Activated CD4-positive, alpha-beta memory T cell treated with anti-CD3 and anti-CD28 coated beads, Interleukin-2, amount 10 ng/mL, durations not matched to agents 7 days and 5 days (primary cell): ENCODE measurements at regions not wholly inside any gene's neighbourhood (a gene's known extent, or its start where the extent isn't known, plus 50 kb on each side); places are given as distances from the start of the nearest gene placed in this dataset.

Experiments used
- CTCF ChIA-PET: fragments of 350-600 bp; sonication (Branson Sonifier 250); formaldehyde crosslinking; loops from one replicate; lab custom pipeline; 2021; ENCODE audit warnings: antibody characterized with exemption, inconsistent platforms; lab: Charles Lee
- POLR2A ChIA-PET: fragments of 350-600 bp; sonication (Branson Sonifier 250); formaldehyde crosslinking; loops from one replicate; lab custom pipeline; 2021; ENCODE audit warnings: antibody characterized with exemption; lab: Charles Lee
- DNase-seq: peaks from one replicate; pipeline ENCODE4 v3.0.0-alpha.2; 2020
- H3K27ac Mint-ChIP-seq: one replicate; pipeline ENCODE4 v1.8.0; 2021; ENCODE audit warnings: mild to moderate bottlenecking, mixed read lengths
- H3K27me3 Mint-ChIP-seq: one replicate; pipeline ENCODE4 v1.8.0; 2021; ENCODE audit warnings: mixed read lengths
- H3K36me3 Mint-ChIP-seq: one replicate; pipeline ENCODE4 v1.8.0; 2021; ENCODE audit warnings: low read depth, mixed read lengths
- H3K4me1 Mint-ChIP-seq: one replicate; pipeline ENCODE4 v1.8.0; 2021; ENCODE audit warnings: mixed read lengths
- H3K4me3 Mint-ChIP-seq: one replicate; pipeline ENCODE4 v1.8.0; 2021; ENCODE audit warnings: mild to moderate bottlenecking, mixed read lengths
- H3K9me3 Mint-ChIP-seq: one replicate; pipeline ENCODE4 v1.8.0; 2021; ENCODE audit warnings: mixed read lengths

DNA sequence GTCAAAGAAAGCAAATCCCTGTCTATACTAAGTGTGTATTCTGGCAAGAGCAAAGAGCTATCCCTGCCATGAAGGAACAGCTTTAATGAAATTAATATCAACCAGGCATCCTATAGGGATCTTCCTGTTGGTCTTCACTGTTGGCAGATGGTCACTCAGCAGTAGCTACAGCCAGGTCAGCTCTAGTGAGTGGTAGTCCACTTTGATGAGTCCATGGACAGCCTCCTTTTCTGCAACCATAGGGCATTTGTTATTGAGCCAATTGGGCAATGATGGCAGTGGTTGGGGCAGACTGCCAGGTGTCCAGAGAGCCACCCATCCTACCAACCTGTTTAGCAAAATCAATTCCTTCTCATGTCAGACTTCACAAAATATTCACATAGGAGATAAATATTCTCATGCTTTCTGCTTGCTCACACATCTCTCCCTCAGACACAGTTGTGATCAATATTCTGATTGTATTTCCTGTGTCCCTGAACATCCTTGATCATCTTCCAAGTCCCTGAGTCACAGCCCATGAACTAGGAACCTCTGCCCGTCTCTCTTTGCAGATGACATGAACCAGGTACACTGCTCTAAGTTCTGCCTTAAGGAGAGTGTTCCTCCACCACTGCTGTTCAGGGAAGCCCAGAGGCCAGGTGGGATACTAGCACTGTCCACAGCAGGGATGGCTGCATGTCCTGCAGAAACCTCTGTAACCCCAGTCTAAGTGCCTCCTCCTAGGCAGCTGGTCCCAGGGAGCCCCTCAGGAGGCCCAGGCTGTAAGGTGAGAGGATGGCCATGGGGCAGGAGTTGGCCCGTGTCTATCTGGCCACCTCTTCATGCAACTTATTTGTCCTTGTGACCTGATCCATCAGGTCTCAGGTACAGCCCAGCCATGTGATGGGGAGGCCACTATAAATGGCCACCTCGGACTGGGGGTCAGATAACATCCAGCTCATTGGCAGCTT lies 74.2 kb upstream of the IGLL5 start:
- peaks cover 3% of the 10 kb centered on the region for H3K36me3 Mint-ChIP-seq
- H3K4me1 Mint-ChIP-seq, result peaks cover 37% of the 10 kb centered on the region
- H3K27me3 Mint-ChIP-seq, result peaks cover 13% of the 10 kb centered on the region
- no peak overlapping the region for H3K27ac Mint-ChIP-seq
- ChIA-PET POLR2A (interaction anchor here (1.0 to 1.2 kb wide), 2 partner anchors 64 to 71 kb away, joined by 3 read pairs; no protein-coding TSS in a partner anchor), CTCF (interaction anchor here (1.1 to 9.1 kb wide), 3 partner anchors 36 to 69 kb away, joined by 5 to 235 read pairs (median 127); no protein-coding TSS in a partner anchor)
- H3K4me3 Mint-ChIP-seq, result no peak overlapping the region
- no peak for DNase-seq
- no peaks in the 10 kb centered on the region for H3K9me3 Mint-ChIP-seq

DNA sequence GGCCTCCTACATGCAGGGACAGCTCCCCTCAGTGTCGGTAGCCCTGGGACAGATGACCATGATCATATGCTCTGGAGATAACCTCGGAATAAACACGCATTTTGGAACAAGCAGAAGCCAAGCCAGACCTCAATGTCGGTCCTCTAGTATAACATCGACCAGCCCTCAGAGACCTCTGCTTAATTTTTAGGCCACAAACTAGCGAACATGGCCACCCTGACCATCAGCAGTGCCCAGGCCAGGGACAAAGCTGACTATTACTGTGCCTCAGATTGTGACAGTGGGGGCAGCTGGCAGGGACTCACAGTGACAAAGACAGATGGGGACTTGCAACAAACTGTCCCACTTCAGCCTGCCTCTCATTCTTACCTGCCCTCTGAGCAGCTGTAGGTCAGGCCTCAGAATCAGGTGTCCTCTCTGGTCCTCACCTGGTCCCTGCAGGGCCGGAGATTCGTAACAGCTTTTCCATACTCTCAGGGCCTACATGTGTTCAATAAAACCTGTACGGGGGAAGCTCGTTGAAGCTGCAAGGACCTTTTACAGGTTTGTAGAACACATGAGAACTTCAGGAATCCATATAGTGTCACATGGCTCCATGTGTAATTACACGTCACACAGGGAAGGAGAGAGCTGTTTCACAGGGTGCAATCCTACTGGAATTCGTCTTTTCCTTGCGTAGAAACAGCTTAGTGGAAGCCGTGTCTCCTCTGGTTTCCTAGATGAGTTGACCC lies 72.8 kb upstream of the IGLL5 start:
- ChIA-PET CTCF (interaction anchor here (1.0 to 9.1 kb wide), 6 partner anchors 12 to 70 kb away, joined by 4 to 127 read pairs (median 8); no protein-coding TSS in a partner anchor), POLR2A (interaction anchor here (1.1 kb wide), 1 partner anchor 114 kb away, joined by 3 read pairs; no protein-coding TSS in a partner anchor)
- Mint-ChIP-seq H3K27me3 (peaks cover under 1% of the 10 kb centered on the region), H3K4me3 (no peak overlapping the region), H3K27ac (no peak overlapping the region), H3K4me1 (peaks cover 51% of the 10 kb centered on the region), H3K9me3 (no peaks in the 10 kb centered on the region), H3K36me3 (peaks cover 3% of the 10 kb centered on the region)
- DNase-seq, result no peak

DNA sequence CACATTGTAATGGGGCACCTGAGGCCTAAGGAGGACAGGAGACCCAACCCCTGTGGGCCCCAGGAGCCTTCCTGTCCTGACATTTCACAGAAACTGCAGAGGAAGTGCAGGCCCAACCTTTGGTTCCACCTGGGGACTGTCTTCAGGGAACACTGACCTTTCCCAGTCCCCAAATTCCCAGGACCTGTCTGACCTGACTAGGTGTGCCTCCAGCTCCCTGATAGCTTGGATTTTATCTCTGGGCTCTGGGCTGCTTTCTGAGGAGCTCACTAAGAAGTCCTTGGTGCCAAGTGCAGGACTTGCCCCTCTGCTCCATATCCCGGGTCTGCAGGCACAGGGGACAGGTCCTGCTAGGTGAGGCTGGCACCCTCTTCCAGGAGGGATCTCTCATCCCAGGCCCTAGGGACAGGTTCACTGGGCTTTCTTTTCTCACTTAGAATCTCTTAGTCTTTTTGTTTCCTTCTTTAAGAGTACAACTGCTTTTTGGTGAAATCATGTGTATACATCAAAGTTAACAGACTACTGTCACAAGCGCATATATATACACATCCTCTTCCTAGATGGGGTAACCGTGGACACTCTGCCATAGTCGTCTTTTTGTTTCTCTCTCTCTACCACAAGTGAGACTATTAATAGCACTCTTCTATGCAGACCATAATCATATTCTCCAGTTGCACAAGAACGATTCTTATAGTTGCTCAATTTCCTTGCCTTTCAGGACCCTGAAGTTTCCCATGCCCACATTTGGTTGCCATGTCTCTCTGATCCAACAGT lies 72.0 kb upstream of the IGLL5 start:
- no peak for DNase-seq
- H3K27me3 Mint-ChIP-seq, result no peaks in the 10 kb centered on the region
- CTCF ChIA-PET, result interaction anchor here (1.0 to 4.4 kb wide), 7 partner anchors 12 to 69 kb away, joined by 3 to 14 read pairs (median 4); no protein-coding TSS in a partner anchor
- peaks cover 3% of the 10 kb centered on the region for H3K36me3 Mint-ChIP-seq
- peak overlapping the region; percentile 47 for H3K27ac Mint-ChIP-seq
- POLR2A ChIA-PET, result interaction anchor here (1.1 kb wide), 1 partner anchor 113 kb away, joined by 3 read pairs; no protein-coding TSS in a partner anchor
- no peaks in the 10 kb centered on the region for H3K9me3 Mint-ChIP-seq
- no peak overlapping the region for H3K4me3 Mint-ChIP-seq
- H3K4me1 Mint-ChIP-seq, result peaks cover 56% of the 10 kb centered on the region

DNA sequence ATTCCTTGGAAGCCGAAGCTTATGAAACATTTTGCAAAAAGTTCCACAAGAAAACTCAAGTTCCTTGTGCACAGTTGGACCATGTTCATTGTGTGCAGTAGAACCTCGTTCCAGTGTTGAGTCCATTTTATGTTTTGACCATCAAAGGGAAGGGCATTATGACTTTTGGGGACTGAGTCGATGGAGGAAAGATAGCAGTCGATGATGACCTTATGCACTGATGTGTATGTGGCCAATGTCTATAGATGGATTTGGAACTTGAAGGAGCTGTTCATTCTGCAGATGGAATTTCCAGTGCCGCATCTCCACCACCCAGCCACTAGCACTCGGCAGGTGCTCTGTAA lies 71.5 kb upstream of the IGLL5 start:
- CTCF ChIA-PET, result interaction anchor here (1.1 to 4.4 kb wide), 6 partner anchors 11 to 68 kb away, joined by 3 to 14 read pairs (median 5); no protein-coding TSS in a partner anchor
- no peak overlapping the region for H3K4me3 Mint-ChIP-seq
- H3K9me3 Mint-ChIP-seq, result no peaks in the 10 kb centered on the region
- peaks cover 3% of the 10 kb centered on the region for H3K36me3 Mint-ChIP-seq
- H3K4me1 Mint-ChIP-seq, result peaks cover 59% of the 10 kb centered on the region
- H3K27ac Mint-ChIP-seq, result no peak overlapping the region
- no peak for DNase-seq
- POLR2A ChIA-PET, result no interaction called here
- no peaks in the 10 kb centered on the region for H3K27me3 Mint-ChIP-seq

DNA sequence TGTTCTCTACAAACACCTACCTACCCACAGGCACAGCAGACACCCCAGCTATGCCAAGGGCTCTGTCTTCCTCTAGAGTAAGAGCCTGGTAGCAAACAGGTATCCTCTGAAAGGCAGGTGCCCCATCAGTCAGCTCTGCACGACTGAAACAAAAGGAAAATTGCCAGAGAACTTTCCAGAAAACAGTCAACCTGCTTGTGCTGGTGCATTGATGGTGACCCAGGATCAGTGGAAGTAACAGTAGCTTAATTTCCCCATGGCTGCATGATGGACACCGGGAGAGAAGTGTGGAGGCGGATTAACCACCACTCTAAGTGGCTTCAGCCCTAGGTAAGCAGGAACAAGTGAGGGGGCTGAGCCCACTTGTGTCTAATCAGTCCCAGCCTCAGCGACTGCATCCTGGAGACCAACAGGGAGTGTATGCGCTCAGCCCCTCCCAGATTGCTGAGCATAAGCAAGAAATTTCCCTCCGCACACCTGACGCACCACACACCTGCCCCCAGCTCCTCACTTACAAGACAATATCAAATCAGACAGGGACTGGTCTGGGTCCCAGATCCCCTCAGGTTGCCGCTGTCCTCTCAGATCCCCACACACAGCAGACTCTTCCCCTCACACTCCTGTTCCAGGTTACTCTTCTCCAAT lies 70.7 kb upstream of the IGLL5 start:
- ChIA-PET CTCF (interaction anchor here (1.6 to 4.4 kb wide), 5 partner anchors 32 to 67 kb away, joined by 3 to 14 read pairs (median 8); no protein-coding TSS in a partner anchor), POLR2A (no interaction called here)
- H3K4me3 Mint-ChIP-seq, result no peak overlapping the region
- H3K4me1 Mint-ChIP-seq, result peaks cover 66% of the 10 kb centered on the region
- no peaks in the 10 kb centered on the region for H3K27me3 Mint-ChIP-seq
- DNase-seq, result no peak
- H3K36me3 Mint-ChIP-seq, result peaks cover 5% of the 10 kb centered on the region
- H3K9me3 Mint-ChIP-seq, result no peaks in the 10 kb centered on the region
- H3K27ac Mint-ChIP-seq, result peak overlapping the region; percentile 40

DNA sequence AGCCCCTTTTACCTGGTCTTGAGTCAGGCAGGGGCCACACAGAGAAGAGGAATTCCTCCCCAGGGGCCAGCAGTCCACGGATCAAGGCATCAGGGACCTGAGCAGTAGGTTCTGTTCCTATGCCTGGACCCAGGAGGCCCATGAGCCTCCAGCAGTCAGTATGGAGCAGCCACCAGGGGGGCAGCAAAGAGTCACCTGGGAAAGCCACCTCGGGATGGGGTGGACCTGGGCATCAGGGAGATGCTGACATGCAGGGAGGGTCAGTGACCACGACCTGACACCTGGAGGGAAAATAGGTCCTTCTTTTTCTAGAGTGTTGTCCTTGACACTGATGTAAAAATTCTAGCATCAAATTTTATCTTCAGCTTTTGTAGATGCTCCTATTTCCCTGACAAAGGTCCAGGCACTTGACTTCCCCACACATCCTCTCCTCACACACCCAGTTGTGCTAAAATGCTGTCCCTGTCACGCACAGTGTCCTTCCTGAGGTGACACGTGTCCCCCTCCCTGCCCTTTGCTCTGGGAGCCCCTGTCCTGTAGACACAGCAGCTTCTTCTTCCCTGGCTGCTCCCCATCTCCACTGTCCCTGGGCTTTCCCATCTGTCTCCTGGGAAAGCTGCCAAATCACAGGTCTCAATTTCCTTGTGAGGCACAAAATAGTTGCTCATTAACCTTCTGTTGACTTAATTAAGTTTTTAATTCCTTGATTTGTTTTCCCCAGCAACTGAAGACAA lies 70.0 kb upstream of the IGLL5 start:
- H3K36me3 Mint-ChIP-seq, result peaks cover 5% of the 10 kb centered on the region
- ChIA-PET CTCF (interaction anchor here (1.4 to 4.4 kb wide), 7 partner anchors 7 to 67 kb away, joined by 3 to 31 read pairs (median 8); no protein-coding TSS in a partner anchor), POLR2A (interaction anchor here (1.5 to 2.8 kb wide), 3 partner anchors 8 to 28 kb away, joined by 4 to 19 read pairs (median 11); no protein-coding TSS in a partner anchor)
- H3K4me3 Mint-ChIP-seq, result no peak overlapping the region
- H3K27ac Mint-ChIP-seq, result peak overlapping the region; percentile 96
- no peaks in the 10 kb centered on the region for H3K9me3 Mint-ChIP-seq
- H3K27me3 Mint-ChIP-seq, result no peaks in the 10 kb centered on the region
- peaks cover 74% of the 10 kb centered on the region for H3K4me1 Mint-ChIP-seq
- DNase-seq, result no peak

DNA sequence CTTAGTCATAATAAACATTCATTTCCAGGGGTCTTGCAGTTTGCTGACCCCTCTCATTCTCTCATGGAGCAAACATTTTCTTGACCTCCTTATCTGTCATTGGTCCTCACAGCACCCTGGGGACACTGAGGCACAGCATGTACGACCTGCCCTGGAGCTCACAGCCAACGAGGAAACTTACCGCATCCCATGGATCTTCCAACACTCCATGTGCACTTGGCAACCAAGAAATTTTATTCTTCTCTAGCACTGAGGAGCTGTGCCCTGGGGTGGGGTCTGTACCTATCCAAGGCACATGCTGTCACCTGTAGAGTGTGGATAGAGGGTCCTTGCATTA lies 69.4 kb upstream of the IGLL5 start:
- no peak for DNase-seq
- ChIA-PET POLR2A (interaction anchor here (1.2 to 2.8 kb wide), 8 partner anchors 8 to 112 kb away, joined by 3 to 19 read pairs (median 8); no protein-coding TSS in a partner anchor), CTCF (interaction anchor here (0.9 to 4.4 kb wide), 8 partner anchors 8 to 66 kb away, joined by 3 to 31 read pairs (median 8); no protein-coding TSS in a partner anchor)
- Mint-ChIP-seq H3K36me3 (peaks cover 5% of the 10 kb centered on the region), H3K4me3 (no peak overlapping the region), H3K27ac (peak overlapping the region; percentile 96), H3K4me1 (peaks cover 79% of the 10 kb centered on the region), H3K9me3 (no peaks in the 10 kb centered on the region), H3K27me3 (no peaks in the 10 kb centered on the region)

DNA sequence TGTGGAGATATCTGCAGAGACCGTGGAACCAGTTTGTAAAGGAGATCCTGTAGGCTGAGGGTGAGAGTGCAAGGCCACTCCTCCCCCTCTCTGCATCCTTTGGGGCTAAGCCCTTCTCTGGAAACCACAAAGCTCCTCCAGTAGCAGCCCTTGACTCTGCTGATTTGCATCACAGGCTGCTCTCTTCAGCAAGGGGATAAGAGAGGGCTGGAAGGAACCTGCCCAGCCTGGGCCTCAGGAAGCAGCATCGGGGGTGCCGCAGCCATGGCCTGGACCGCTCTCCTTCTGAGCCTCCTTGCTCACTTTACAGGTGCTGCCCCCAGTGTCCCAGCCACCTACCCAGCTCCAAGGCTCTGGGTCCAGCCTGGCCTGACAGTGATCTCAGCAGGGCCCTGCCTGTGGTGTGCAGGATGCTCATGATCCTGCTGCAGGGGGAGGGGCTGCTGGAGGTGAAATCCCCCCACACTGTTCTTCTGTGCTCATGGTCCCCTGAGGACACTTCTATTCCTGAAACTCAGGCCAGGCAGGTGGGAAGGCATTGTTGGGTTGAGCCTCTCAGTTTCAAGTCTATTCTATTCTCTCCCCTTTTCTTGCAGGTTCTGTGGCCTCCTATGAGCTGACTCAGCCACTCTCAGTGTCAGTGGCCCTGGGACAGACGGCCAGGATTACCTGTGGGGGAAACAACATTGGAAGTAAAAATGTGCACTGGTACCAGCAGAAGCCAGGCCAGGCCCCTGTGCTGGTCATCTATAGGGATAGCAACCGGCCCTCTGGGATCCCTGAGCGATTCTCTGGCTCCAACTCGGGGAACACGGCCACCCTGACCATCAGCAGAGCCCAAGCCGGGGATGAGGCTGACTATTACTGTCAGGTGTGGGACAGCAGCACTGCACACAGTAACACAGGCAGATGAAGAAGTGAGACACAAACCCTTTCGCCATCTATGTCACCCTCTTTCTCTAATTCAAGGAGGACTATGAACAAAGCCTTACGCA lies 68.5 kb upstream of the IGLL5 start:
- no peaks in the 10 kb centered on the region for H3K27me3 Mint-ChIP-seq
- ChIA-PET POLR2A (interaction anchor here (0.8 to 2.8 kb wide), 11 partner anchors 7 to 111 kb away, joined by 3 to 19 read pairs (median 6); no protein-coding TSS in a partner anchor), CTCF (interaction anchor here (0.8 to 4.4 kb wide), 14 partner anchors 9 to 65 kb away, joined by 3 to 31 read pairs (median 4); no protein-coding TSS in a partner anchor)
- H3K36me3 Mint-ChIP-seq, result peaks cover 5% of the 10 kb centered on the region
- peaks cover 87% of the 10 kb centered on the region for H3K4me1 Mint-ChIP-seq
- H3K9me3 Mint-ChIP-seq, result no peaks in the 10 kb centered on the region
- H3K4me3 Mint-ChIP-seq, result peak overlapping the region; percentile 72
- DNase-seq, result peak; percentile 76
- H3K27ac Mint-ChIP-seq, result peak overlapping the region; percentile 96

DNA sequence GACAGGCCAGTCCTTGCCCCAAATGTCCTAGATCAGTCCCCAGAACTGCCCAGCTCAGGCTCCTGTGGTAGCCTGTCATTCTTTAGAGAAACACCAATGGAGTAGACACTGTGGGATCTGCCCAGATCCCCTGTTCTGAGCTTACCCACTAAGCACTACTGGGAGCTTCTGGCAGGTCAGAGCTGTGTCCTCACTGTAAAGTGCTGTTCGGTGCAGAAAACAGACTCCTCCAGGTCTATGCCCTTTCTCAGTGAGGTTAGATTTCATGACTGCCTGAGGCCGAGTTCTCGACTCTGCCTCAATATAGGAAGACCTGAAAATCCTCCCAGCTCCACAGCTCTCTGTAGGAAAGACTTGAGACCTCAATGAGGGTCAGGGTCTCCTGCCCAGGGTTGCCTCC lies 67.5 kb upstream of the IGLL5 start:
- peak overlapping the region; percentile 96 for H3K27ac Mint-ChIP-seq
- ChIA-PET POLR2A (interaction anchor here (0.6 to 2.8 kb wide), 8 partner anchors 8 to 64 kb away, joined by 3 to 19 read pairs (median 6); no protein-coding TSS in a partner anchor), CTCF (interaction anchor here (1.0 to 3.2 kb wide), 9 partner anchors 10 to 108 kb away, joined by 3 to 31 read pairs (median 3); no protein-coding TSS in a partner anchor)
- peak overlapping the region; percentile 72 for H3K4me3 Mint-ChIP-seq
- peaks cover 91% of the 10 kb centered on the region for H3K4me1 Mint-ChIP-seq
- peaks cover 5% of the 10 kb centered on the region for H3K36me3 Mint-ChIP-seq
- H3K9me3 Mint-ChIP-seq, result no peaks in the 10 kb centered on the region
- H3K27me3 Mint-ChIP-seq, result no peaks in the 10 kb centered on the region
- DNase-seq, result no peak

DNA sequence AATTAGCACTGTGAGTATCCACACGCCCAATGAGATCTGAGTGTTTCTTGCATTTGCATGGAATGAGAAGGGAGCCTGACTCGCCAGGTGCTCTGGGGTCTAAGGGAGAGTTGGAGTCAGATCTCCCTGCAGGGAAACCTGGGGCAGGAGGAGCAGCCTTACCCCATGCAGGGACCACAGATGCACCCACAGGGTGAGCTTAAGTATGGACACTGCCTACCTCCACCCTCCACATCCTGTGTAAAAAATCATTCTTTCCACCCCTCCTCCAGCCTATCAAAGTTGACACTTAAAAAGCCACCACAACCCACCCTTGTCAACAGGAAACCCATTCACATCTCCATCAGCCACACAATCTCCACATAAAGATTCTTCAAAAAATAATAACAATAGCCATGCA lies 67.0 kb upstream of the IGLL5 start:
- peak overlapping the region; percentile 96 for H3K27ac Mint-ChIP-seq
- peak; percentile 76 for DNase-seq
- no peaks in the 10 kb centered on the region for H3K9me3 Mint-ChIP-seq
- POLR2A ChIA-PET, result interaction anchor here (0.6 to 2.6 kb wide), 5 partner anchors 10 to 63 kb away, joined by 3 to 12 read pairs (median 6); no protein-coding TSS in a partner anchor
- CTCF ChIA-PET, result interaction anchor here (1.0 to 3.2 kb wide), 9 partner anchors 10 to 108 kb away, joined by 3 to 31 read pairs (median 3); no protein-coding TSS in a partner anchor
- H3K36me3 Mint-ChIP-seq, result peaks cover 4% of the 10 kb centered on the region
- peak overlapping the region; percentile 72 for H3K4me3 Mint-ChIP-seq
- H3K27me3 Mint-ChIP-seq, result peaks cover 2% of the 10 kb centered on the region
- H3K4me1 Mint-ChIP-seq, result peaks cover 91% of the 10 kb centered on the region
